Spleen (tissue), 11 donors: ENCODE measurements at regions not wholly inside any gene's neighbourhood (a gene's known extent, or its start where the extent isn't known, plus 50 kb on each side); places are given as distances from the start of the nearest gene placed in this dataset.

Experiments used
- DNase-seq: peaks from one replicate; pipeline ENCODE4 v3.0.0-alpha.2; 2020
- H3K27ac ChIP-seq, 8 donors: fragments of 200-600 bp; sonication (generic) in 7 of 8; 1 replicate in 4 of 8; 2 replicates in 4 of 8; pipeline versions ENCODE4 v1.5.0 to v1.8.0; 2016 to 2021; ENCODE audit warnings: inconsistent platforms in 4 of 8, mild to moderate bottlenecking in 4 of 8, moderate library complexity in 1 of 8
- H3K27me3 ChIP-seq, 7 donors: fragments of 200-600 bp; sonication (generic) in 6 of 7; replicated peaks in 1 of 7; 1 replicate in 4 of 7; 2 replicates in 3 of 7; pipeline versions ENCODE4 v1.5.0 to v1.8.0; 2016 to 2021; ENCODE audit warnings: inconsistent platforms in 3 of 7, mild to moderate bottlenecking in 1 of 7
- H3K36me3 ChIP-seq, 6 donors: fragments of 200-600 bp; sonication (generic) in 5 of 6; 1 replicate in 4 of 6; 2 replicates in 2 of 6; pipeline versions ENCODE4 v1.5.0 to v1.8.0; 2016 to 2021; ENCODE audit warnings: inconsistent platforms in 2 of 6
- H3K4me1 ChIP-seq, 6 donors: fragments of 200-600 bp; sonication (generic) in 5 of 6; 1 replicate in 3 of 6; 2 replicates in 3 of 6; pipeline versions ENCODE4 v1.5.0 to v1.8.0; 2016 to 2021; ENCODE audit warnings: inconsistent platforms in 3 of 6
- H3K4me3 ChIP-seq, 8 donors: fragments of 200-600 bp; sonication (generic) in 7 of 8; 1 replicate in 4 of 8; 2 replicates in 4 of 8; pipeline versions ENCODE4 v1.5.0 to v1.8.0; 2016 to 2021; ENCODE audit warnings: inconsistent platforms in 4 of 8, mild to moderate bottlenecking in 4 of 8, moderate library complexity in 2 of 8
- H3K9me3 ChIP-seq, 8 donors: fragments of 200-600 bp; sonication (generic) in 7 of 8; 1 replicate in 4 of 8; 2 replicates in 4 of 8; pipeline versions ENCODE4 v1.5.0 to v1.8.0; 2016 to 2021; ENCODE audit warnings: inconsistent platforms in 4 of 8
- CTCF ChIP-seq, 11 experiments: fragments of 200-600 bp in 7 of 11; fragments of 450-650 bp in 4 of 11; sonication (generic) in 4 of 11; IDR thresholded peaks in 8 of 11; conservative IDR thresholded peaks in 3 of 11; 1 replicate in 7 of 11; 2 replicates in 4 of 11; pipeline versions ENCODE4 v1.4.0 to v1.8.0; 2016 to 2021; ENCODE audit warnings: antibody characterized with exemption in 11 of 11, inconsistent platforms in 4 of 11, mild to moderate bottlenecking in 1 of 11
- POLR2A ChIP-seq, 3 donors: fragments of 450-650 bp; IDR thresholded peaks; one replicate each; pipeline ENCODE4 v1.5.1; 2017; ENCODE audit warnings: antibody characterized with exemption in 3 of 3, mild to moderate bottlenecking in 1 of 3
- POLR2AphosphoS5 ChIP-seq, 3 donors: sonication (generic); formaldehyde crosslinking; IDR thresholded peaks; one replicate each; pipeline ENCODE4 v1.5.1; 2017; ENCODE audit warnings: antibody characterized with exemption in 3 of 3
- WGBS, 5 donors: extraction: QIAGEN DNeasy Blood & Tissue Kit in 3 of 5; methylation state at CpG; one replicate each; pipeline versions ENCODE4 v1.1.5 to v1.1.7; 2013 to 2018; 5-methylcytosine and 5-hydroxymethylcytosine counted together
- intact Hi-C: fragments of 100-400 bp; cut with DNase I; formaldehyde crosslinking; loops from one replicate; pipeline ENCODE4 v1.15.0; 2023; ENCODE audit warnings: low total_unique reads
- donor health status: healthy with polysubstance abuse.
- donor health status: DM: no; HTN: no; CAD: no; lungs with moderate emphysema.
- donor health status: DM: no; HTN: no; CAD: no.
- donor health status: Bipolar disorder and iron deficiency.
- donor health status: healthy.
- donor health status: DM: no; HTN: no; CAD: no.
- donor health status: DM: yes; HTN: yes; CAD: no.

- 80 to 89% (median 86%) methylated on average over 5 of the region's 5 CpGs for WGBS, 5 donors
- no peaks in the 10 kb centered on the region for H3K4me1 ChIP-seq
- no peaks in the 10 kb centered on the region for H3K9me3 ChIP-seq
- TF ChIP-seq POLR2AphosphoS5 (IDR thresholded peaks at IDR 0.05) (no peak), POLR2A (IDR thresholded peaks at IDR 0.05) (no peak), CTCF (IDR thresholded peaks at IDR 0.05 in 8 of 11, conservative IDR thresholded peaks at IDR 0.05 in 3 of 11) (no peak)
- H3K27ac ChIP-seq = no peak overlapping the region
- H3K27me3 ChIP-seq = no peaks in the 10 kb centered on the region
- H3K4me3 ChIP-seq = no peak overlapping the region
- intact Hi-C loops = no loop called here
- no peak for DNase-seq
- H3K36me3 ChIP-seq = no peaks in the 10 kb centered on the region
Observed at GRCh38 chr13:21796066-21796465, 125.2 kb downstream of the FGF9 start.

DNA sequence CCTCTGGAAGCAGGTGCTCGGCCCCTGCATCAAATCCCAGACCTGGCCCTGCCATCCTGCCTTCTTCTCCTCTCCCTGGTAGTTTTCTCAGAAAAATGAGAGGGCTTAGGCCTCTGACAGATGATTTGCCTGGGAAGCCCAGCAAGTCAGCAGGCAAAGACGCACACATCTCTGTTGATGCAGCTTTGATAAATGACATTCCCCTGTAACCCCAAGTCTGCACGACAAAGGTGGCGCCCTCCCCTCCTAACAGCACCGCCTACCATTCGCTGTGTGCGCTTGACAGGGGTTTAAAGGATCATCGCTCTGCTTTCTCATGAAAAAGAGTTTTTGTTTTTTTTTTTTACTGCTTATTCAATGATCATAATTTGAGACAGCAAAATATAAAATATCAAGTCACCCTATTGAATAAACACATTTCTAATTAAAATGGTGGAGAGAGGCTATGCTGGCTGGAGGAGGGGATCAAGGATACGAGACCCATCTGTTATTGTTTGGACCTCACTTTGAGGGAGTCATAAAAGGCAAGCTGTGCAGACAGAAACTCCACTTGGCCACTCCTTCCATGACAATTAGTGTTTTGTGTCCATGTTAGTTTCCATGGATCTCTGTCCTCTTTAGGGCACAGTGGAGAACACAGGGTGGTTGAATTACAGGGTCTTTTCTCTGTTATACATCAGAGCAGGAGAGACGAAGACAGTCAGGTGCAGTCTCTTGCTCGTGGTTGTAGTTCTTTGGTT, 126.1 kb downstream of the FGF9 start:
- intact Hi-C loops = no loop called here
- 76 to 85% (median 83%) methylated on average over 11 of the region's 11 CpGs for WGBS, 5 donors

GRCh38 chr13:21797736-21798135, 126.9 kb downstream of the FGF9 start:
- H3K4me3 ChIP-seq = no peak overlapping the region
- intact Hi-C loops = no loop called here

More for the DNA sequence above, 126.1 kb downstream of the FGF9 start:
- Histone ChIP-seq H3K27ac (no peak overlapping the region), H3K4me3 (no peak overlapping the region), H3K36me3 (no peaks in the 10 kb centered on the region), H3K27me3 (no peaks in the 10 kb centered on the region), H3K9me3 (no peaks in the 10 kb centered on the region), H3K4me1 (no peaks in the 10 kb centered on the region)
- DNase-seq = no peak
- no peak for TF ChIP-seq POLR2AphosphoS5 (IDR thresholded peaks at IDR 0.05)
- TF ChIP-seq CTCF (IDR thresholded peaks at IDR 0.05 in 8 of 11, conservative IDR thresholded peaks at IDR 0.05 in 3 of 11) = no peak
- TF ChIP-seq POLR2A (IDR thresholded peaks at IDR 0.05) = no peak

More at GRCh38 chr13:21797736-21798135, 126.9 kb downstream of the FGF9 start:
- TF ChIP-seq POLR2AphosphoS5 (IDR thresholded peaks at IDR 0.05) = no peak
- no peak for TF ChIP-seq CTCF (IDR thresholded peaks at IDR 0.05 in 8 of 11, conservative IDR thresholded peaks at IDR 0.05 in 3 of 11)
- TF ChIP-seq POLR2A (IDR thresholded peaks at IDR 0.05) = no peak
- Histone ChIP-seq H3K4me1 (no peaks in the 10 kb centered on the region), H3K9me3 (no peaks in the 10 kb centered on the region), H3K27ac (no peak overlapping the region), H3K36me3 (no peaks in the 10 kb centered on the region), H3K27me3 (no peaks in the 10 kb centered on the region)
- no peak for DNase-seq
- WGBS, 5 donors = 77 to 94% (median 91%) methylated on average over 4 of the region's 4 CpGs
